PFSK-1 (cell line): ENCODE measurements at regions not wholly inside any gene's neighbourhood (a gene's known extent, or its start where the extent isn't known, plus 50 kb on each side); places are given as distances from the start of the nearest gene placed in this dataset.

Experiments
- POLR2AphosphoS5 ChIP-seq: IDR thresholded peaks from 2 replicates; pipeline ENCODE4 v1.6.1; 2012; ENCODE audit warnings: low read depth, mild to moderate bottlenecking, control low read depth, low read length, moderate library complexity
- SIN3A ChIP-seq: IDR thresholded peaks from 2 replicates; pipeline ENCODE4 v1.6.1; 2012; ENCODE audit warnings: mild to moderate bottlenecking, low read length, moderate library complexity, borderline replicate concordance; ENCODE audit not compliant: insufficient read depth
- TAF1 ChIP-seq: IDR thresholded peaks from 2 replicates; pipeline ENCODE4 v1.6.1; 2012; ENCODE audit warnings: low read length, control low read depth, borderline replicate concordance; ENCODE audit not compliant: insufficient read depth
- TF ChIP-seq, protein P1 (sequence below), 2 experiments: IDR thresholded peaks; 2 replicates each; pipeline versions ENCODE4 v1.6.1 to v1.8.0; 2011 to 2012; ENCODE audit warnings: low read depth in 2 of 2, low read length in 2 of 2, control low read depth in 1 of 2, inconsistent platforms in 1 of 2, mild to moderate bottlenecking in 1 of 2, moderate library complexity in 1 of 2; ENCODE audit not compliant: insufficient read depth in 1 of 2

- TF ChIP-seq, protein P1, sequence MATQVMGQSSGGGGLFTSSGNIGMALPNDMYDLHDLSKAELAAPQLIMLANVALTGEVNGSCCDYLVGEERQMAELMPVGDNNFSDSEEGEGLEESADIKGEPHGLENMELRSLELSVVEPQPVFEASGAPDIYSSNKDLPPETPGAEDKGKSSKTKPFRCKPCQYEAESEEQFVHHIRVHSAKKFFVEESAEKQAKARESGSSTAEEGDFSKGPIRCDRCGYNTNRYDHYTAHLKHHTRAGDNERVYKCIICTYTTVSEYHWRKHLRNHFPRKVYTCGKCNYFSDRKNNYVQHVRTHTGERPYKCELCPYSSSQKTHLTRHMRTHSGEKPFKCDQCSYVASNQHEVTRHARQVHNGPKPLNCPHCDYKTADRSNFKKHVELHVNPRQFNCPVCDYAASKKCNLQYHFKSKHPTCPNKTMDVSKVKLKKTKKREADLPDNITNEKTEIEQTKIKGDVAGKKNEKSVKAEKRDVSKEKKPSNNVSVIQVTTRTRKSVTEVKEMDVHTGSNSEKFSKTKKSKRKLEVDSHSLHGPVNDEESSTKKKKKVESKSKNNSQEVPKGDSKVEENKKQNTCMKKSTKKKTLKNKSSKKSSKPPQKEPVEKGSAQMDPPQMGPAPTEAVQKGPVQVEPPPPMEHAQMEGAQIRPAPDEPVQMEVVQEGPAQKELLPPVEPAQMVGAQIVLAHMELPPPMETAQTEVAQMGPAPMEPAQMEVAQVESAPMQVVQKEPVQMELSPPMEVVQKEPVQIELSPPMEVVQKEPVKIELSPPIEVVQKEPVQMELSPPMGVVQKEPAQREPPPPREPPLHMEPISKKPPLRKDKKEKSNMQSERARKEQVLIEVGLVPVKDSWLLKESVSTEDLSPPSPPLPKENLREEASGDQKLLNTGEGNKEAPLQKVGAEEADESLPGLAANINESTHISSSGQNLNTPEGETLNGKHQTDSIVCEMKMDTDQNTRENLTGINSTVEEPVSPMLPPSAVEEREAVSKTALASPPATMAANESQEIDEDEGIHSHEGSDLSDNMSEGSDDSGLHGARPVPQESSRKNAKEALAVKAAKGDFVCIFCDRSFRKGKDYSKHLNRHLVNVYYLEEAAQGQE (IDR thresholded peaks at IDR 0.05; ENCODE audit: insufficient read depth in 1 of 2, low read depth in 2 of 2, low read length in 2 of 2): no peak
- TF ChIP-seq POLR2AphosphoS5 (no peak), SIN3A (no peak), TAF1 (no peak)
Measured at GRCh38 chr5:158398360-158399201, 539.6 kb upstream of the CLINT1 start.
